OCI-LY7 (cell line): ENCODE measurements at regions not wholly inside any gene's neighbourhood (a gene's known extent, or its start where the extent isn't known, plus 50 kb on each side); places are given as distances from the start of the nearest gene placed in this dataset.

Experiments used
- EZH2phosphoT487 ChIP-seq: fragments of 200-600 bp; sonication (generic); IDR thresholded peaks from 2 replicates; pipeline ENCODE4 v1.6.1; 2018; ENCODE audit warnings: low read depth, borderline replicate concordance, mild to moderate bottlenecking, mixed run types, antibody characterized with exemption, low read length, moderate library complexity, mixed read lengths
- TF ChIP-seq, protein P1 (sequence below): fragments of 200-600 bp; sonication (generic); conservative IDR thresholded peaks from 2 replicates; pipeline ENCODE4 v1.5.1; 2014; ENCODE audit warnings: mild to moderate bottlenecking, antibody characterized with exemption, low read length, moderate library complexity, mixed read lengths

- TF ChIP-seq, protein P1, sequence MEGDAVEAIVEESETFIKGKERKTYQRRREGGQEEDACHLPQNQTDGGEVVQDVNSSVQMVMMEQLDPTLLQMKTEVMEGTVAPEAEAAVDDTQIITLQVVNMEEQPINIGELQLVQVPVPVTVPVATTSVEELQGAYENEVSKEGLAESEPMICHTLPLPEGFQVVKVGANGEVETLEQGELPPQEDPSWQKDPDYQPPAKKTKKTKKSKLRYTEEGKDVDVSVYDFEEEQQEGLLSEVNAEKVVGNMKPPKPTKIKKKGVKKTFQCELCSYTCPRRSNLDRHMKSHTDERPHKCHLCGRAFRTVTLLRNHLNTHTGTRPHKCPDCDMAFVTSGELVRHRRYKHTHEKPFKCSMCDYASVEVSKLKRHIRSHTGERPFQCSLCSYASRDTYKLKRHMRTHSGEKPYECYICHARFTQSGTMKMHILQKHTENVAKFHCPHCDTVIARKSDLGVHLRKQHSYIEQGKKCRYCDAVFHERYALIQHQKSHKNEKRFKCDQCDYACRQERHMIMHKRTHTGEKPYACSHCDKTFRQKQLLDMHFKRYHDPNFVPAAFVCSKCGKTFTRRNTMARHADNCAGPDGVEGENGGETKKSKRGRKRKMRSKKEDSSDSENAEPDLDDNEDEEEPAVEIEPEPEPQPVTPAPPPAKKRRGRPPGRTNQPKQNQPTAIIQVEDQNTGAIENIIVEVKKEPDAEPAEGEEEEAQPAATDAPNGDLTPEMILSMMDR = no peak
- TF ChIP-seq EZH2phosphoT487 = no peak
These were observed 100.7 kb upstream of the SCN10A start for GRCh38 chr3:38916706-38917105.
